ENCODE measurements at regions not wholly inside any gene's neighbourhood (a gene's known extent, or its start where the extent isn't known, plus 50 kb on each side); places are given as distances from the start of the nearest gene placed in this dataset.
"Not testable (repeated sequence)": the region's sequence is repeated elsewhere in the genome, so short reads cannot be mapped to it uniquely, and the experiment has no call there.

- no peak for DNase-seq (ENCODE audit: low spot score)
These were observed 119.9 kb upstream of the ATP2B2 start for GRCh38 chr3:10625323-10625722.

GRCh38 chr3:10627884-10628572 is 122.6 kb upstream of the ATP2B2 start:
- DNase-seq (ENCODE audit: low spot score), result no peak

- DNase-seq (ENCODE audit: low spot score), result no peak
These were observed 123.7 kb upstream of the ATP2B2 start for GRCh38 chr3:10628891-10629670.

- DNase-seq (ENCODE audit: low spot score), result no peak
These were observed 124.3 kb upstream of the ATP2B2 start for GRCh38 chr3:10629671-10630040.

GRCh38 chr3:10631224-10631623 is 125.8 kb upstream of the ATP2B2 start:
- DNase-seq (ENCODE audit: low spot score), result no peak

- DNase-seq (ENCODE audit: low spot score), result no peak
These were observed 126.7 kb upstream of the ATP2B2 start for GRCh38 chr3:10632125-10632524.

- DNase-seq (ENCODE audit: low spot score), result no peak
These were observed 127.4 kb upstream of the ATP2B2 start for GRCh38 chr3:10632741-10633140.

GRCh38 chr3:10635446-10636076 is 130.2 kb upstream of the ATP2B2 start:
- DNase-seq (ENCODE audit: low spot score), result no peak

GRCh38 chr3:10637342-10637741 is 132.0 kb upstream of the ATP2B2 start:
- DNase-seq (ENCODE audit: low spot score), result no peak

GRCh38 chr3:10638466-10638865 is 133.1 kb upstream of the ATP2B2 start:
- no peak for DNase-seq (ENCODE audit: low spot score)

- no peak for DNase-seq (ENCODE audit: low spot score)
These were observed 136.4 kb upstream of the ATP2B2 start for GRCh38 chr3:10641760-10642159.

GRCh38 chr3:10644189-10644588 is 138.8 kb upstream of the ATP2B2 start:
- DNase-seq (ENCODE audit: low spot score), result no peak

GRCh38 chr3:10645800-10646199 is 140.4 kb upstream of the ATP2B2 start:
- no peak for DNase-seq (ENCODE audit: low spot score)

GRCh38 chr3:10646531-10647335 is 141.3 kb upstream of the ATP2B2 start:
- no peak for DNase-seq (ENCODE audit: low spot score)

- no peak for DNase-seq (ENCODE audit: low spot score)
These were observed 142.0 kb upstream of the ATP2B2 start for GRCh38 chr3:10647376-10647775.

GRCh38 chr3:10648181-10648580 is 142.8 kb upstream of the ATP2B2 start:
- no peak for DNase-seq (ENCODE audit: low spot score)

- DNase-seq (ENCODE audit: low spot score), result not testable (repeated sequence)
These were observed 144.1 kb upstream of the ATP2B2 start for GRCh38 chr3:10649463-10649862.

- DNase-seq (ENCODE audit: low spot score), result no peak
These were observed 146.1 kb upstream of the ATP2B2 start for GRCh38 chr3:10651506-10651905.

- DNase-seq (ENCODE audit: low spot score), result no peak
These were observed 147.9 kb upstream of the ATP2B2 start for GRCh38 chr3:10653241-10653640.

- DNase-seq (ENCODE audit: low spot score), result no peak
These were observed 148.7 kb upstream of the ATP2B2 start for GRCh38 chr3:10653866-10654611.

- no peak for DNase-seq (ENCODE audit: low spot score)
These were observed 149.7 kb upstream of the ATP2B2 start for GRCh38 chr3:10655105-10655504.

GRCh38 chr3:10657339-10657738 is 152.0 kb upstream of the ATP2B2 start:
- DNase-seq (ENCODE audit: low spot score), result not testable (repeated sequence)
